HuH-7.5 (cell line): ENCODE measurements at regions not wholly inside any gene's neighbourhood (a gene's known extent, or its start where the extent isn't known, plus 50 kb on each side); places are given as distances from the start of the nearest gene placed in this dataset.
A peak's percentile ranks its signal among the peaks of the same experiment; 100 is the strongest.

Experiments used
- DNase-seq: peaks from one replicate; pipeline ENCODE4 v3.0.0; 2011; ENCODE audit warnings: low spot score

GRCh38 chrX:45295259-45295986, 94.7 kb upstream of the DIPK2B start:
- peak; percentile 2 for DNase-seq

GRCh38 chrX:45274576-45274975, 73.9 kb upstream of the DIPK2B start:
- DNase-seq, result no peak

- DNase-seq, result no peak
Measured at GRCh38 chrX:45267007-45267406, 66.3 kb upstream of the DIPK2B start.

- no peak for DNase-seq
Measured at GRCh38 chrX:45266456-45266855, 65.8 kb upstream of the DIPK2B start.

GRCh38 chrX:45264865-45265264, 64.2 kb upstream of the DIPK2B start:
- no peak for DNase-seq

- no peak for DNase-seq
Measured at GRCh38 chrX:45261471-45261870, 60.8 kb upstream of the DIPK2B start.

GRCh38 chrX:45261005-45261404, 60.3 kb upstream of the DIPK2B start:
- no peak for DNase-seq

GRCh38 chrX:45258731-45259402, 58.2 kb upstream of the DIPK2B start:
- no peak for DNase-seq
